Activated naive CD4-positive, alpha-beta T cell treated with anti-CD3 and anti-CD28 coated beads for 36 hours (primary cell): ENCODE measurements at regions not wholly inside any gene's neighbourhood (a gene's known extent, or its start where the extent isn't known, plus 50 kb on each side); places are given as distances from the start of the nearest gene placed in this dataset.

Experiments
- CTCF ChIA-PET: fragments of 350-600 bp; sonication (Branson Sonifier 250); formaldehyde crosslinking; loops from one replicate; lab custom pipeline; 2021; ENCODE audit warnings: antibody characterized with exemption; lab: Charles Lee
- DNase-seq: peaks from one replicate; pipeline ENCODE4 v3.0.0-alpha.2; 2020
- H3K27ac Mint-ChIP-seq: one replicate; pipeline ENCODE4 v1.8.0; 2021; ENCODE audit warnings: mild to moderate bottlenecking, mixed read lengths
- H3K27me3 Mint-ChIP-seq: one replicate; pipeline ENCODE4 v1.8.0; 2021; ENCODE audit warnings: low read depth, mixed read lengths
- H3K36me3 Mint-ChIP-seq: one replicate; pipeline ENCODE4 v1.8.0; 2021; ENCODE audit warnings: low read depth, mixed read lengths
- H3K4me1 Mint-ChIP-seq: one replicate; pipeline ENCODE4 v1.8.0; 2021; ENCODE audit warnings: low read depth, mixed read lengths
- H3K4me3 Mint-ChIP-seq: one replicate; pipeline ENCODE4 v1.8.0; 2021; ENCODE audit warnings: mild to moderate bottlenecking, moderate library complexity, mixed read lengths
- H3K9me3 Mint-ChIP-seq: one replicate; pipeline ENCODE4 v1.8.0; 2021; ENCODE audit warnings: mixed read lengths
- intact Hi-C: fragments of 100-400 bp; cut with micrococcal nuclease; formaldehyde crosslinking; loops from one replicate; pipeline ENCODE4 v1.15.1; 2023

DNA sequence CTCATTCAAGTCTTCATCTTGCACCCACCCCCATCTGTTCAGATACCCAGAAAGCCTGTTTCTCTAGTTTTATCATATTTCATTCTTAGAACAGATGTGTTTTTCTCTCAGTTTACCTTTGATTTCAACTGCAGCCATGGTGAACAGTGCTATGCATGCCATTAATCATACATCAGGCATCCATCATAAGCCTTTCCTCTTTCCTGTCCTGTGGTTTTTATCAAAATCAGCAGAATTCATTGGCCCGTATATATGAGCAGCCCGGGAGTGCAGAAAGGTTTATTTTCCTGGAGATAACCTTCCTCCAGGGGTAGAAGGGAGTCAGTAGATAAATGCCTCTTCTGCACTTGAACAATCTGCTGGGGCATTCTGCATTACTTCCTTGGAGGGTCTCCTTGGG, 65.7 kb downstream of the IL21 start:
- Mint-ChIP-seq H3K27ac (peak overlapping the region; percentile 96), H3K4me1 (peaks cover 77% of the 10 kb centered on the region), H3K9me3 (peaks cover 2% of the 10 kb centered on the region), H3K36me3 (peaks cover 2% of the 10 kb centered on the region), H3K4me3 (no peak overlapping the region), H3K27me3 (no peaks in the 10 kb centered on the region)
- CTCF ChIA-PET, result interaction anchor here (1.8 to 3.8 kb wide), 3 partner anchors 21 to 23 kb away, joined by 6 to 23 read pairs (median 10); no protein-coding TSS in a partner anchor
- DNase-seq, result no peak
- intact Hi-C loops, result no loop called here

DNA sequence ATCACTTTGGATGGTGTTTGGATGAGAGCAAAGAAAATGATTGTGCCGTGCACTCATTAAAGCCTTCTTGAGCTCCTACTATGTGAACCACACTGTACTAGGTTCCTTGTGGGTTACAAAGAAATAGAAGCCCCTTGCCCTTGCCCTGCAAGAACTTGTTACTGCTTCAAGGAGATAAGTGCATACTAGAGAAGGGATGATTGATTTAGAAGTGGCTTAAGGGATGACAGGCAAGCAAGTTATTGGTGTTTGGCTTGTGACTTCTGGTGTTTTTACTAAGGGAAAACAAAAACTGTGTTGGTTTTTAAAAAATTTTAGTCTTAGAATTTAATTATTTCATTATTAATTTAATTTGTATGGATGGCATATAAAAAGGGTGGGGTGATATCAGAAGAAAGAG, 67.4 kb downstream of the IL21 start:
- Mint-ChIP-seq H3K27ac (peak overlapping the region; percentile 96), H3K27me3 (no peaks in the 10 kb centered on the region), H3K4me3 (peak overlapping the region; percentile 45), H3K4me1 (peaks cover 88% of the 10 kb centered on the region), H3K9me3 (no peaks in the 10 kb centered on the region), H3K36me3 (peaks cover 13% of the 10 kb centered on the region)
- CTCF ChIA-PET, result interaction anchor here (1.4 to 3.8 kb wide), 5 partner anchors 11 to 45 kb away, joined by 3 to 23 read pairs (median 8); no protein-coding TSS in a partner anchor
- intact Hi-C loops, result loop anchor here (1.0 to 2.0 kb wide), 8 partner anchors 11 to 157 kb away; partner anchors contain the start of gene IL21
- DNase-seq, result no peak

DNA sequence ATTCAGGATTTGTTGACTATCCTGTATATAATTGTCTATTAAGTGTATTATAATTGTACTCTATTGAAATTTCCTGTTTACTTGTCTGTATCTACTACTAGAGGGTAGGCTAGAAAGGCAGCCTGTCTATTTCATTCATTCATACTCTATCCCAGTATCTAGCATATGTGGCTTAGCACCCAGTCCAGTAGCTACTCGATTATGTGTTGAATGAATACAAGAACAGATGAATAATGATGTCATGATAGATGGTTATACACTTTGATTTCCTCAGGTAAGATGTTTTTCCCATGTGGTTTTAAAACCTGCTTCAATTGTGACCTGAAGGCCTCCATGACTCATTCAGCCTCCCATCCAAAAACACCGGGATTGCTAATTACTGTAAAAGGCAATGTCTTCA, 68.0 kb downstream of the IL21 start:
- H3K4me1 Mint-ChIP-seq, result peaks cover 88% of the 10 kb centered on the region
- CTCF ChIA-PET, result interaction anchor here (0.9 to 3.8 kb wide), 7 partner anchors 10 to 101 kb away, joined by 3 to 23 read pairs (median 7); no protein-coding TSS in a partner anchor
- intact Hi-C loops, result loop anchor here (1.0 to 2.0 kb wide), 8 partner anchors 11 to 158 kb away; partner anchors contain the start of gene IL21

DNA sequence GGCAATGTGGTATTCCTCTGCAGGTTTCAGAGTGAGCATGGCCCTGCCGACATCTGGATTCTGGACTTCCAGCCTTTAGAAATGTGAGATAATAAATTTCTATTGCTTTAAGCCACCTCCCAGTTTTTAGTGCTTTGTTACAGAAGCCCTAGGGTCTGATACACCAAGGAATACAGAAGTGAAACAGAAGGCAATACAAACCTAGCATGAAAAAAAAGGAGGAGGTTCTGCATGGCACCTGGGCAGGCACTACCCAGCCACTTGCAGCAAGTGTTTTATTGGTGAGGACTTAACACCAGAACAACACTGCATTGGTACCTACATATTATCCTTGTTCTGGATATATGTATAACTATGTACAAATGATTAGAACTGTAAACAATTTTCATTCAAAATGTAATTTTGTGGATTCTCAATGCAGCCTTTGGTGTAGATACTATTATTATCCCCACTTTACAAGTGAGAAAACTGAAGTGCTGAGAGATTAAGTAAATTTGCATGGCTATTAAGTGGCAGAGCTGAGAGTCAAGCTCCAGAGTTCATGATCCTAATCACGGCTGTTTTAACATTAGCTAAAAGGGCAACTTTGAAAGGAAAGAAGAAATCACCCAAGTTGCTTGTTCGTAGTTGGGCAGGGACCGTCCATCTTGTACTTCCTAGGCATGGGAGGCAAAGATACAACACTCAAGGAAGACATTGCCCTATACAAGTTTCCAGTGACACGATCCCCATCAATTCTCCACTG, 71.8 kb downstream of the IL21 start:
- no peak for DNase-seq
- Mint-ChIP-seq H3K27ac (peak overlapping the region; percentile 96), H3K36me3 (peaks cover 13% of the 10 kb centered on the region), H3K4me3 (peak overlapping the region; percentile 77), H3K27me3 (no peaks in the 10 kb centered on the region), H3K9me3 (no peaks in the 10 kb centered on the region), H3K4me1 (peaks cover 92% of the 10 kb centered on the region)
- CTCF ChIA-PET, result interaction anchor here (0.8 kb wide), 1 partner anchor 29 kb away, joined by 3 read pairs; no protein-coding TSS in a partner anchor
- intact Hi-C loops, result loop anchor here (1.0 kb wide), 1 partner anchor 9 kb away; no protein-coding TSS in a partner anchor

More for the DNA sequence above, 68.0 kb downstream of the IL21 start:
- peaks cover 13% of the 10 kb centered on the region for H3K36me3 Mint-ChIP-seq
- H3K27me3 Mint-ChIP-seq, result no peaks in the 10 kb centered on the region
- peak; percentile 74 for DNase-seq
- H3K9me3 Mint-ChIP-seq, result no peaks in the 10 kb centered on the region
- H3K27ac Mint-ChIP-seq, result peak overlapping the region; percentile 96
- H3K4me3 Mint-ChIP-seq, result peak overlapping the region; percentile 45

DNA sequence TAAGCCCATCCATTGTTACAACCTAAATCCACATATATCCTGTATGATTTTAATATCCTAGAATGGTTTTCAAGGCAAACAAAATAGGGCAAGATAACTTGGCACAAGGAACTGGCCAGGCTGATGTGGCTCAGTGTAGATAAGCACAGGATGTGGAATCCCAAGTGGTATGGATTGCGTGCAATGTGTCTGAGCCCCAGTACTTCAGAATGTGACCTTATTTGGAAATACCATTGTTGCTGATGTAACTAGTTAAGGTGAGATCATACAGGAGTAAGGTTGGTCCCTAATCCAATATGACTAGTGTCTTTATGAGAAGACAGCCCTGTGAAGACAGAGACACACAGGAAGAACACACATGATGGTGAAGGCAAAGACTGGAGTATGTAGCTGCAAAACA, 72.4 kb downstream of the IL21 start:
- intact Hi-C loops, result loop anchor here (1.0 kb wide), 1 partner anchor 8 kb away; no protein-coding TSS in a partner anchor
- Mint-ChIP-seq H3K36me3 (peaks cover 13% of the 10 kb centered on the region), H3K27me3 (no peaks in the 10 kb centered on the region), H3K4me1 (peaks cover 93% of the 10 kb centered on the region), H3K4me3 (peak overlapping the region; percentile 77), H3K27ac (peak overlapping the region; percentile 96), H3K9me3 (no peaks in the 10 kb centered on the region)
- DNase-seq, result peak; percentile 64
- CTCF ChIA-PET, result interaction anchor here (0.7 to 3.5 kb wide), 4 partner anchors 29 to 93 kb away, joined by 3 to 39 read pairs (median 3); no protein-coding TSS in a partner anchor

DNA sequence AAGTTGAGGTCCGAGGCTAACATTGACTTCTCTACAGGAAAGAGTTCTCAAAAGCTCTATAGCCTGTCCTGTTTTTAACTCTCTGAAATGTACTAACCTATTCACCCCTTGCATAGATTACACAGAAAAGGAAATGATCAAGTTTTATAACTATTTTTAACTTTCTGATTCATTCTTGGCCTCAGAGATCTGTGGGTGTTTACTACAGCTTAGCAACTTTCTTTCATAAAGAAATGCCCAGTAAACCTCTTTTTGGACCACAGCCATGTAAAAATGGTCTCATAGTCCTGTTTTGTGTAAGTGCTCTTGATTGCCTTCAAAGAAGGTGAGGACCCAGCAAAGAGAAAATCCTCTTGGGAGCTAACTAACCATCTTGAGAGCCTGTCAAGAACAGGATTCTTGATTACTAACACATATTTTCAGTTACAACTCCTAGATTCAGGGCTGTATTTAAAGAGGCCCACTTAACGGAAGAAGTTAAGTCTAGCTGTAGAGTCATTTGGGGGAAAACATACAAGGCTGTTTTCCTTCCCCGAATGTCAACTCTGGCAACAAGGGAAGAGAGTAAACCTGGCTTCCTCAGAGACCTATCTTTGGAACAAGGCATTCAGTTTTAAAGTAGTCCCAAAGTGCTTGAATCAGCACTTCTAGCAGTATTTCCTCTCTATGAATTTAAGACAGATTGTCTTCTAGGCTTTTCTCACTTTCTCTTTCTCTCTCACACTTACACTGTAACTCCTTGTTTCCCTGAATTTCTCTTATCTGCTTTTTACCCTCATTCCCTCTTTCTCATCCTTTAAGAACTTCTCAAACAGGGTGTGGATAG, 78.2 kb downstream of the IL21 start:
- intact Hi-C loops, result loop anchor here (1.0 to 5.0 kb wide), 6 partner anchors 11 to 1130 kb away; no protein-coding TSS in a partner anchor
- no peaks in the 10 kb centered on the region for H3K36me3 Mint-ChIP-seq
- H3K4me1 Mint-ChIP-seq, result peaks cover 94% of the 10 kb centered on the region
- H3K27ac Mint-ChIP-seq, result peak overlapping the region; percentile 100
- DNase-seq, result no peak
- CTCF ChIA-PET, result interaction anchor here (0.6 to 6.6 kb wide), 11 partner anchors 9 to 187 kb away, joined by 3 to 66 read pairs (median 3); partner anchors contain the start of gene IL2
- no peaks in the 10 kb centered on the region for H3K27me3 Mint-ChIP-seq
- no peaks in the 10 kb centered on the region for H3K9me3 Mint-ChIP-seq
- H3K4me3 Mint-ChIP-seq, result peak overlapping the region; percentile 52

DNA sequence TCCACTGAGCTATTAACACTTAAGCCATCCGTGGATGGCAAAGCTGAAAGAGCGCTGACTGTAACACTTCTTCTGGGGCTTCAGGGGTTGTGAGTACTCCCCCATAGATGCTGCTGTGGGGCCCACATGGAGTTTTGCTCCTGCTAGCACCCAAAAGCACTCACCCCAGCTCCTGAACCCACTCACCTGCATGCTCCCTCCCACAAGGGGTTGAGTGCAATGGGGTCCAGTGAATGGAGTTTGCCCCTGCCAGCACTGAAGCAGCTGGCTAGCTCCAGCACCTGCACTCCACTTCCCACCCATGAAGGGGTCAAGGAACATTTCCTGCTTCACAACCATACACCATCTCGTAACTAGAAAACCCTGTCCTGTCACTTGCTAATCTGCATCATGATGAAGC, 78.9 kb downstream of the IL21 start:
- peak overlapping the region; percentile 100 for H3K27ac Mint-ChIP-seq
- H3K27me3 Mint-ChIP-seq, result no peaks in the 10 kb centered on the region
- intact Hi-C loops, result loop anchor here (1.0 to 5.0 kb wide), 6 partner anchors 11 to 1130 kb away; no protein-coding TSS in a partner anchor
- H3K36me3 Mint-ChIP-seq, result no peaks in the 10 kb centered on the region
- H3K4me1 Mint-ChIP-seq, result peaks cover 93% of the 10 kb centered on the region
- CTCF ChIA-PET, result interaction anchor here (0.6 to 6.6 kb wide), 9 partner anchors 11 to 94 kb away, joined by 3 to 66 read pairs (median 4); partner anchors contain the start of gene IL2
- no peaks in the 10 kb centered on the region for H3K9me3 Mint-ChIP-seq
- peak overlapping the region; percentile 52 for H3K4me3 Mint-ChIP-seq
- DNase-seq, result no peak

DNA sequence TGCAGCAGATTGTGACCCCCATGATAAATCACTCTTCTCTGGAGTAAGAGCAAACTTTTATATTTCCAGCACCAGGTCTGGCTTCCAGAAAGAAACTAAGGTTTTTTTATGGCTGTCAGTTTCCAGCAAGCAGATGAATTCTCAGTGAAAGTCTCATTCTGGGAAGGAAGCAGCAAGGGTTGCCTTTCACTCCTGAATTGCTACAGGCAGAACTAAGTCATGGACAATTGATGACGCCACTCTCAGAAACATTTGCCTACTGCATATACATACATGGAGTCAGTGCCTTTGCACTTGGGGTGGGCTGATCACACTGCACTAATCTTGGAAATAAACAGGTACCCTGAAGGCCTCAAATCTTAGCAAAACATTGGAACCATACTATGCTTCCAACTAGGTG, 80.0 kb downstream of the IL21 start:
- Mint-ChIP-seq H3K4me3 (peak overlapping the region; percentile 52), H3K27me3 (no peaks in the 10 kb centered on the region), H3K9me3 (no peaks in the 10 kb centered on the region), H3K27ac (peak overlapping the region; percentile 100), H3K4me1 (peaks cover 91% of the 10 kb centered on the region), H3K36me3 (no peaks in the 10 kb centered on the region)
- DNase-seq, result peak; percentile 50
- CTCF ChIA-PET, result interaction anchor here (0.7 to 6.6 kb wide), 4 partner anchors 36 to 123 kb away, joined by 3 to 66 read pairs (median 4); no protein-coding TSS in a partner anchor
- intact Hi-C loops, result loop anchor here (1.0 to 5.0 kb wide), 8 partner anchors 7 to 1131 kb away; no protein-coding TSS in a partner anchor

DNA sequence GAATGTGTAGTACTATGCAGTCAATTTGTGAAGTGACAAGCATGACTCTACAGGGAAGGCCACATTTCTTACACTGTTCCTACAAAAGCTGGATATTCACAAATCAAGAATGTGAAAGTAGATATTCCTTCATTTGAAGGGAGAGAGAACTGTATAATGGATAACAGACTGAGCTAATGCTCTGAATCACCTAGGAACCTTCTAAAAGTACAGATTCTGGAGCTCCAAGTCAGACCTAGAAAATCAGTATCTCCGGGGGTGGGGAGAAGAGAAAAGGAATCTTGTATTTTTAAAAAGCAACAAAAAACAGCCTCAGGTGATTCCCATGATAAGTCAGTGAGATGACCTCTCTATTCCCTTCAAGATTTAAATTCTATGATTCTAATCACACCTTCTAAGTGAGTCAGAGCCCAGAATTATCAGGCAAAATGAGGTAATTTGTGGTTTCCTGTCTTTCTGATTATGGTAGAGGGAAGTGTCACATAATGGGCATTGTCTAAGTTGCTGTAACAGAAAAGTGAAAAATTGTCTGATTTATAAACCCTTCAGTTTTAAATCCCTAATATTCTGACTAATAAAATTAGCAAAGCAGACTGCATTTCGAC, 80.9 kb downstream of the IL21 start:
- peak overlapping the region; percentile 100 for H3K27ac Mint-ChIP-seq
- no peaks in the 10 kb centered on the region for H3K27me3 Mint-ChIP-seq
- peak overlapping the region; percentile 52 for H3K4me3 Mint-ChIP-seq
- H3K4me1 Mint-ChIP-seq, result peaks cover 93% of the 10 kb centered on the region
- intact Hi-C loops, result loop anchor here (1.0 to 5.0 kb wide), 9 partner anchors 8 to 1132 kb away; no protein-coding TSS in a partner anchor
- peaks cover 3% of the 10 kb centered on the region for H3K9me3 Mint-ChIP-seq
- CTCF ChIA-PET, result interaction anchor here (1.4 to 6.6 kb wide), 3 partner anchors 37 to 68 kb away, joined by 4 to 66 read pairs (median 4); no protein-coding TSS in a partner anchor
- no peak for DNase-seq
- peaks cover 3% of the 10 kb centered on the region for H3K36me3 Mint-ChIP-seq

DNA sequence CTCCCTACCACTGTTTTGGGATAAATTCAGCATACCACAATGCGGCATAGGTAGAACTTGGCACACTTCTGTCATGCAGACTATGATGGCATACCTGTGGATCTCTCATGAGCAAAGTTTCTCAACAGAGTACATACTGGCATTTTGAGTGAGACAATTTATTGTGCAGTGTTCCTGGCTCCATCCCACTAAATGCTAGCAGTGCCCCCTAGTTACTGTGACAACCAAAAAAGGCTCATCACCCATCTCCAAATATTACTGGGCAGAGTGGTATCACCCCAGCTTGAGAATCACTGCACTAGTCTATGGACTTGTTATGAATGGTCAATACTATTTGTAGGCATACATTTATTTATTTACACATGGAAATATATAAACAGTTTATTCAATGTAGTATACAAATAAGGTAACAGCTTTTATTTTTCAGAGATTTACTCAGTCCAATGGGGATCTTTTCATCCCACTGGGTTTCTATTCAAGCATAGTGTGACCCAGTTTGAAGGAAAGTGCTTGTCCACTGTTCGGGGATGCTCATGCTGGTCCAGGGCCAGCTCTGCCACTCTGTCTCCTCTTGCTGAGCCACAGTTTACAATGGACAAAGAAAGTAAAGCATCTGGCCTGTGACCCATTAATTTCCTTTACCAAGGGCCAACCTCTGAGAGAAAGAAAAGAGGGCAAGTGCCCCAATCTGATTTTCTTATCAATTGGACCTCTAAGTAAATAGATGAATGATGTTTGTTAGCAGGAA, 81.0 kb upstream of the IL2 start:
- H3K36me3 Mint-ChIP-seq, result peaks cover 10% of the 10 kb centered on the region
- peak overlapping the region; percentile 96 for H3K27ac Mint-ChIP-seq
- intact Hi-C loops, result loop anchor here (2.0 kb wide), 1 partner anchor 15 kb away; no protein-coding TSS in a partner anchor
- peak; percentile 39 for DNase-seq
- CTCF ChIA-PET, result interaction anchor here (0.6 to 6.6 kb wide), 6 partner anchors 15 to 102 kb away, joined by 3 to 66 read pairs (median 4); no protein-coding TSS in a partner anchor
- H3K4me1 Mint-ChIP-seq, result peaks cover 91% of the 10 kb centered on the region
- no peaks in the 10 kb centered on the region for H3K27me3 Mint-ChIP-seq
- H3K9me3 Mint-ChIP-seq, result peaks cover 3% of the 10 kb centered on the region
- H3K4me3 Mint-ChIP-seq, result peak overlapping the region; percentile 29
